GM23248 (cell line): ENCODE measurements at regions not wholly inside any gene's neighbourhood (a gene's known extent, or its start where the extent isn't known, plus 50 kb on each side); places are given as distances from the start of the nearest gene placed in this dataset.

Experiments
- DNase-seq: peaks from one replicate; pipeline ENCODE4 v3.0.0-alpha.2; 2015
- H2AFZ ChIP-seq: fragments of 200-600 bp; sonication (generic); 2 replicates; pipeline ENCODE4 v1.6.1; 2016; ENCODE audit warnings: antibody characterized with exemption
- H3F3A ChIP-seq: fragments of 200-600 bp; sonication (generic); 2 replicates; pipeline ENCODE4 v1.6.1; 2016; ENCODE audit warnings: mild to moderate bottlenecking, antibody characterized with exemption, mixed run types; ENCODE audit not compliant: insufficient read depth
- H3K27ac ChIP-seq: fragments of 200-600 bp; sonication (generic); 2 replicates; pipeline ENCODE4 v1.5.1; 2016; ENCODE audit warnings: mild to moderate bottlenecking
- H3K27me3 ChIP-seq: fragments of 200-600 bp; sonication (generic); replicated peaks from 2 replicates; pipeline ENCODE4 v1.6.1; 2016; ENCODE audit warnings: mild to moderate bottlenecking; ENCODE audit not compliant: insufficient read depth
- H3K36me3 ChIP-seq: fragments of 200-600 bp; sonication (generic); 2 replicates; pipeline ENCODE4 v1.6.1; 2016; ENCODE audit warnings: low read depth, mild to moderate bottlenecking
- H3K4me1 ChIP-seq: fragments of 200-600 bp; sonication (generic); 2 replicates; pipeline ENCODE4 v1.6.1; 2016; ENCODE audit warnings: mild to moderate bottlenecking; ENCODE audit not compliant: insufficient read depth
- H3K4me2 ChIP-seq: fragments of 200-600 bp; sonication (generic); one replicate; pipeline ENCODE4 v1.6.1; 2016; ENCODE audit warnings: mild to moderate bottlenecking; ENCODE audit not compliant: unreplicated experiment
- H3K4me3 ChIP-seq: fragments of 200-600 bp; sonication (generic); 2 replicates; pipeline ENCODE4 v1.5.1; 2016; ENCODE audit warnings: mild to moderate bottlenecking
- H3K79me2 ChIP-seq: fragments of 200-600 bp; sonication (generic); 2 replicates; pipeline ENCODE4 v1.6.1; 2016; ENCODE audit warnings: mild to moderate bottlenecking; ENCODE audit not compliant: insufficient read depth
- H3K9ac ChIP-seq: fragments of 200-600 bp; sonication (generic); 2 replicates; pipeline ENCODE4 v1.6.1; 2016; ENCODE audit warnings: mild to moderate bottlenecking
- H3K9me2 ChIP-seq: fragments of 200-600 bp; sonication (generic); 2 replicates; pipeline ENCODE4 v1.6.1; 2016; ENCODE audit warnings: mixed run types, mild to moderate bottlenecking, moderate library complexity; ENCODE audit not compliant: insufficient read depth
- H3K9me3 ChIP-seq: fragments of 200-600 bp; sonication (generic); one replicate; pipeline ENCODE4 v1.6.1; 2017; ENCODE audit warnings: low read depth
- H4K20me1 ChIP-seq: fragments of 200-600 bp; sonication (generic); 2 replicates; pipeline ENCODE4 v1.6.0; 2016; ENCODE audit not compliant: insufficient read depth
- EZH2 ChIP-seq: fragments of 200-600 bp; sonication (generic); IDR thresholded peaks from 2 replicates; pipeline ENCODE4 v1.6.1; 2018; ENCODE audit warnings: antibody characterized with exemption, mild to moderate bottlenecking; ENCODE audit not compliant: insufficient read depth, poor library complexity, severe bottlenecking
- EZH2phosphoT487 ChIP-seq: fragments of 200-600 bp; sonication (generic); IDR thresholded peaks from 2 replicates; pipeline ENCODE4 v1.6.1; 2018; ENCODE audit warnings: antibody characterized with exemption, moderate library complexity, mild to moderate bottlenecking, low read depth; ENCODE audit not compliant: insufficient read depth
- WGBS, 2 experiments: methylation state at CpG; one replicate each; pipeline ENCODE4 v1.1.6; 2015 to 2017; ENCODE audit warnings: low lambda C conversion rate in 2 of 2, low coverage in 1 of 2; ENCODE audit errors: missing lambda C conversion rate in 2 of 2; 5-methylcytosine and 5-hydroxymethylcytosine counted together
- in situ Hi-C: fragments of 300-500 bp; cut with MboI; formaldehyde crosslinking; loops from 2 replicates; pipeline ENCODE4 v1.15.0; 2020

DNA sequence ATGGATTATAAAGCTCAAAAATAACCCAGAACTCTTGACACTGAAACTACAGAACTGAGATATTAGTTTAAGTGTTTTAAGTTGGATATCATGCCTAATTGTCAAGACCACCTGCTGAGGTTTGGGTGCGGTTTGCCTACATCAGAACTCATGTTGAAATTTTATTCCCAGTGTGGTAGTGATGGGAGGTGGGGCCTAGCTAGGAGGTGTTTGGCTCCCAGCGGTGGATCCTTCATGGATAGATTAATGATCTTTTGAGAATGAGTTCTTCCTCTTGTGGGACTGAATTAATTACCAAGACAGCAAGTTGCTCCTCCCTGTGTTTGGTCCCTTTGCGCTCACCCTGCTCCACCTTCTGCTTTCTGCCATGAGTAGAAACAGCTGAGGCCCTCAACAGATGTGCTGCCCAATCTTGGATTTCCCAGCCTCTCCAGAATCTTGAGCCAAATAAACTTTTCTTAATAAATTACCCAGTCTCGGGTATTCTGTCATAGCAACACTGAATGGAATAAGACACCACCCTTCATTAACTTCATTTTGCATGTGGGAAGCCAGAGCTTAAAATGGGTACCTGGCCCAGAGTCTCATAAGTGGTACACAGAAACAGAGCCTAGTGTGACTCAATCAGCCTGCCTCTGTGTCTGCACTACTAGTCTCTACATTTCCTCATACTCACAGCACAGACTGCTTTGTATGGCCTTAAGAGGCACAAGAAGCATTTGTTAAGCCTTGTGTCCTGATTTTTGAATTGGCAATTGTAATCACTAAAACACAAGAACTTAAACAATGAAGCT is 158.4 kb downstream of the IBTK start:
- H2AFZ ChIP-seq = 0 out of 2 replicates have a peak overlapping the region, but pooled peaks have one; percentile 5
- H3K27me3 ChIP-seq = no peaks in the 10 kb centered on the region
- H3K27ac ChIP-seq = no peak overlapping the region
- H3K9me2 ChIP-seq = no peaks in the 10 kb centered on the region
- no peaks in the 10 kb centered on the region for H3K79me2 ChIP-seq
- H3K4me2 ChIP-seq = no peak overlapping the region
- H3K36me3 ChIP-seq = no peaks in the 10 kb centered on the region
- H3K9ac ChIP-seq = no peak overlapping the region
- in situ Hi-C loops = no loop called here
- H3K4me3 ChIP-seq = no peak overlapping the region
- H4K20me1 ChIP-seq = no peaks in the 10 kb centered on the region
- H3F3A ChIP-seq = no peaks in the 10 kb centered on the region
- H3K4me1 ChIP-seq = no peaks in the 10 kb centered on the region
- TF ChIP-seq EZH2phosphoT487 = no peak
- WGBS, 2 experiments = 38 to 42% methylated on average over 4 of the region's 4 CpGs
- no peaks in the 10 kb centered on the region for H3K9me3 ChIP-seq
- DNase-seq = no peak

DNA sequence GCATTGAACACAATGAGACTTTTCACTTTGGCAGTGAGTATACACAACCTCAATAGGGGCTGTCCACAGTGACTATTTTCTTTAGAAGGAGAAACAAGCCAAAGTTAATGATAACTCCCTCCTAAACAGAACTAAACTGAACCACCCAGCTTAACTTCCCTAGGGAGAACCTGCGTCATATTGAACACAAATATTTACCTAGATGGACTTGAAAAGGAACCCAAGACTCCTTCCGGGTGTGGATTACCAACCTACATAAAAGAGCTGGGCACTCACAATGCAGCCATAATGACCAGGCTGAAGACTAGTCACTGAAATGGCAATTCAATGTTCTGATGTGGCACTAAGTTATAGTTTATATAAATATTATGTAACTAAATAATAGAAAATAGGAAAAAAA is 160.6 kb downstream of the IBTK start:
- no peaks in the 10 kb centered on the region for H3F3A ChIP-seq
- no peaks in the 10 kb centered on the region for H3K9me2 ChIP-seq
- in situ Hi-C loops = no loop called here
- no peaks in the 10 kb centered on the region for H3K9me3 ChIP-seq
- H4K20me1 ChIP-seq = no peaks in the 10 kb centered on the region
- H3K4me3 ChIP-seq = no peak overlapping the region
- H3K36me3 ChIP-seq = no peaks in the 10 kb centered on the region
- no peaks in the 10 kb centered on the region for H3K27me3 ChIP-seq
- no peak for TF ChIP-seq EZH2
- TF ChIP-seq EZH2phosphoT487 = no peak
- no peak overlapping the region for H2AFZ ChIP-seq
- H3K9ac ChIP-seq = no peak overlapping the region
- DNase-seq = no peak
- H3K27ac ChIP-seq = no peak overlapping the region
- no peak overlapping the region for H3K4me2 ChIP-seq
- 46 to 72% methylated on average over 2 of the region's 2 CpGs for WGBS, 2 experiments
- no peaks in the 10 kb centered on the region for H3K79me2 ChIP-seq
- no peaks in the 10 kb centered on the region for H3K4me1 ChIP-seq

DNA sequence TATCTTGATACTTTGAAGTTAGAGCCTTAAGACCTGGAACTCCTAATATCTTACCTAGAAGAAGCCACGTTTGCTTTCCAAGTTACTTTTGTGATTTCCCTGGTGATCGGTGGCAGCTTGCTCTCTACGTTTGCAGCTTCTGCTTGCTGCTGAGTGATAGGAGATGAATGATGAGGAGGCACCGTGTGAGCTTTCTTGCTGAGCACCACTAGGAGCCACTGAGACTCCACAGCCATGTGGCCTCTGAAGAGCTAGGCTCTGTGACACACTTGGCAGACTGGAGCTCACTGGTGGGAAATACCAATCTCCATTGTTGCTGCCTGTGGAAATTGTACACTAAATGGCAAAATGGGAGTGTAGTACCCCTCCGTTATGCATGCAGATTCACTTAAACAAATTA is 161.8 kb downstream of the IBTK start:
- Histone ChIP-seq H3K4me2 (no peak overlapping the region), H3K9ac (no peak overlapping the region), H3K4me1 (0 out of 2 replicates have a peak, but pooled peaks cover 3% of the 10 kb centered on the region), H3K9me2 (no peaks in the 10 kb centered on the region), H3K79me2 (no peaks in the 10 kb centered on the region), H3K4me3 (no peak overlapping the region), H3K9me3 (no peaks in the 10 kb centered on the region), H3K27me3 (no peaks in the 10 kb centered on the region), H3K27ac (no peak overlapping the region), H4K20me1 (no peaks in the 10 kb centered on the region), H2AFZ (no peak overlapping the region), H3K36me3 (no peaks in the 10 kb centered on the region), H3F3A (no peaks in the 10 kb centered on the region)
- no peak for TF ChIP-seq EZH2phosphoT487
- TF ChIP-seq EZH2 = no peak
- WGBS, 2 experiments = 78 to 81% methylated on average over 5 of the region's 5 CpGs
- no peak for DNase-seq
- in situ Hi-C loops = no loop called here

DNA sequence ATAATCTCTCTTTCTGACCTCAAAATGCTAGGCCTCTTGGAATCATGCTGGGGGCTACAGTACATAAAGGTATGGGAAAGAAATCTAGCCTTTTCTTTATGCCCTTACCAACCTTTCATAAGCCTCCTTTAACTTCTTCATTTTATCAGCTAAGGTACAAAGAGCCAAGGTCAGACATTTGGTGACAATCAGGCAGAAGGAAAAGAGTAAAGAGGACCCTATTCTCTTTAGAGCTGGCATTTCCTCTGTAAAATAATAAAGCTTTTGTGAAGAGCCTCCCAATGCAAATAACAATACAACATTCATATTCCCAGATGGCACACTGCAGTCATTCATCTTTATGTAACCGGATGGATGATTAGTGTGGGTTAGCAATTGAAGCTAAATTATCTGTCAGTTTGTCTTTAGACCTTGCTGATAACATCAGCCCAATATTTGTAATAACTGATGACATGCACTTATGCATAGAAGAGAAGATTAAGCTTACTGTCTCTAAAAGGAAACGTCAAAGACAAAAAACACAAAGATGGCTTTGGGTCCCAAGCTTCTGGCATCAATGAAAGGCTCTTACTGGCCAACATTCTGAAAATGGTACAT is 163.1 kb downstream of the IBTK start:
- Histone ChIP-seq H3K9me2 (no peaks in the 10 kb centered on the region), H3K36me3 (no peaks in the 10 kb centered on the region), H2AFZ (no peak overlapping the region), H3F3A (no peaks in the 10 kb centered on the region; the same call in 1 of the 2 replicates), H4K20me1 (no peaks in the 10 kb centered on the region), H3K27ac (no peak overlapping the region), H3K4me2 (no peak overlapping the region), H3K27me3 (no peaks in the 10 kb centered on the region), H3K79me2 (no peaks in the 10 kb centered on the region), H3K9ac (no peak overlapping the region), H3K4me3 (no peak overlapping the region), H3K4me1 (peaks cover 6% of the 10 kb centered on the region; the same call in 1 of the 2 replicates), H3K9me3 (no peaks in the 10 kb centered on the region)
- 55 to 63% methylated on average over 2 of the region's 2 CpGs for WGBS, 2 experiments
- in situ Hi-C loops = no loop called here
- no peak for DNase-seq
- TF ChIP-seq EZH2 = no peak
- no peak for TF ChIP-seq EZH2phosphoT487
